ENCODE measurements at regions not wholly inside any gene's neighbourhood (a gene's known extent, or its start where the extent isn't known, plus 50 kb on each side); places are given as distances from the start of the nearest gene placed in this dataset.

GRCh38 chr10:3248526-3249306 is 76.1 kb upstream of the PITRM1 start:
- DNase-seq = no peak

- DNase-seq = no peak
These were observed 72.8 kb upstream of the PITRM1 start for GRCh38 chr10:3245395-3245794.

GRCh38 chr10:3241967-3242650 is 69.5 kb upstream of the PITRM1 start:
- no peak for DNase-seq

- no peak for DNase-seq
These were observed 68.8 kb upstream of the PITRM1 start for GRCh38 chr10:3241274-3241921.

- DNase-seq = no peak
These were observed 67.6 kb upstream of the PITRM1 start for GRCh38 chr10:3239920-3240894.

GRCh38 chr10:3239066-3239919 is 66.7 kb upstream of the PITRM1 start:
- DNase-seq = peak; percentile 59 to 74

- no peak for DNase-seq
These were observed 65.7 kb upstream of the PITRM1 start for GRCh38 chr10:3238115-3238871.

- DNase-seq = no peak
These were observed 64.9 kb upstream of the PITRM1 start for GRCh38 chr10:3237530-3237929.

- DNase-seq = no peak
These were observed 64.2 kb upstream of the PITRM1 start for GRCh38 chr10:3236644-3237404.

- DNase-seq = no peak
These were observed 63.5 kb upstream of the PITRM1 start for GRCh38 chr10:3235996-3236510.

- no peak for DNase-seq
These were observed 62.8 kb upstream of the PITRM1 start for GRCh38 chr10:3235395-3235794.

GRCh38 chr10:3233486-3233990 is 61.0 kb upstream of the PITRM1 start:
- no peak for DNase-seq

GRCh38 chr10:3231951-3232730 is 59.6 kb upstream of the PITRM1 start:
- DNase-seq = no peak

GRCh38 chr10:3229815-3230214 is 57.2 kb upstream of the PITRM1 start:
- DNase-seq = no peak

GRCh38 chr10:3228629-3228945 is 56.0 kb upstream of the PITRM1 start:
- DNase-seq = no peak

GRCh38 chr10:3226960-3227744 is 54.6 kb upstream of the PITRM1 start:
- DNase-seq = no peak

- no peak for DNase-seq
These were observed 53.0 kb upstream of the PITRM1 start for GRCh38 chr10:3225561-3225960.

GRCh38 chr10:3224241-3224640 is 51.7 kb upstream of the PITRM1 start:
- DNase-seq = no peak
